ENCODE measurements at regions not wholly inside any gene's neighbourhood (a gene's known extent, or its start where the extent isn't known, plus 50 kb on each side); places are given as distances from the start of the nearest gene placed in this dataset.

DNA sequence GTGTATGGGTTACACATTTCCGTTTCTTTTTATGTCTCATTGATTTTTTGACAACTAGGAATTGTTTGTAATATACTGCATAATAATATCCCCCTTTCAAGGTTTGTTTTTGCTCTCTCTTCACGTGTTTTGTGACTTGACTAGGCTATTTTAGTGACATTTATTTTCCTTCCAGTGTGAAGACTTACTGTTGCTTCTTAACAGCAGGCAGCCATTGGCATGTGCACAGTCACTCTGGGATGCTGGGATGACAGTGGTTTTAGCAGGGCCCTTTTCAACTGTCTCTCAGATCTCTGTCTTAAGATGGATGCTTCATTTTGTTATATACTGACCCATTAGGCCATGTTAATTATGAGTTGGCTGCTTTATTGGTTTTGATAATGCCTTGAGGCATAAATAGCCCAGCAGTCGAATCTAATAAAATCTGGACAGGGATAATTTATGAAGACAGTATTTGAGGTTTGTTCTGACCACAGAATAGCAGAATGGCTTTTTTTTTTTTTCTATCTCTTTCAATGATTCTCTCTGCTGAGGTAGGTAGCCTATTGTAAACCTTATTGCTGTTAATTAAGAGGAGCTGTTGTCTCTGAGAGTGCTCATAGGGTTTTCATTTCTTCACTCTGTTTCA is 536.0 kb downstream of the GABRG2 start:
- TF ChIP-seq, protein P1, sequence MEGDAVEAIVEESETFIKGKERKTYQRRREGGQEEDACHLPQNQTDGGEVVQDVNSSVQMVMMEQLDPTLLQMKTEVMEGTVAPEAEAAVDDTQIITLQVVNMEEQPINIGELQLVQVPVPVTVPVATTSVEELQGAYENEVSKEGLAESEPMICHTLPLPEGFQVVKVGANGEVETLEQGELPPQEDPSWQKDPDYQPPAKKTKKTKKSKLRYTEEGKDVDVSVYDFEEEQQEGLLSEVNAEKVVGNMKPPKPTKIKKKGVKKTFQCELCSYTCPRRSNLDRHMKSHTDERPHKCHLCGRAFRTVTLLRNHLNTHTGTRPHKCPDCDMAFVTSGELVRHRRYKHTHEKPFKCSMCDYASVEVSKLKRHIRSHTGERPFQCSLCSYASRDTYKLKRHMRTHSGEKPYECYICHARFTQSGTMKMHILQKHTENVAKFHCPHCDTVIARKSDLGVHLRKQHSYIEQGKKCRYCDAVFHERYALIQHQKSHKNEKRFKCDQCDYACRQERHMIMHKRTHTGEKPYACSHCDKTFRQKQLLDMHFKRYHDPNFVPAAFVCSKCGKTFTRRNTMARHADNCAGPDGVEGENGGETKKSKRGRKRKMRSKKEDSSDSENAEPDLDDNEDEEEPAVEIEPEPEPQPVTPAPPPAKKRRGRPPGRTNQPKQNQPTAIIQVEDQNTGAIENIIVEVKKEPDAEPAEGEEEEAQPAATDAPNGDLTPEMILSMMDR (IDR thresholded peaks at IDR 0.05; ENCODE audit: low read length): no peak
- TF ChIP-seq EZH2 (IDR thresholded peaks at IDR 0.05; ENCODE audit: borderline replicate concordance, low read length): no peak

Data from OCI-LY1 (cell line).